A673 (cell line): ENCODE measurements at regions not wholly inside any gene's neighbourhood (a gene's known extent, or its start where the extent isn't known, plus 50 kb on each side); places are given as distances from the start of the nearest gene placed in this dataset.
A peak's percentile ranks its signal among the peaks of the same experiment; 100 is the strongest.

Experiments used
- BruUV-seq: library from RNA; stranded (reverse); fragments of 400-500 nt; replicated peaks from 2 replicates; lab custom pipeline; 2021; lab: Mats Ljungman, UMichigan
- CTCF ChIA-PET: fragments of 300-600 bp; sonication (Branson Sonifier 250); formaldehyde crosslinking; loops from one replicate; lab custom pipeline; 2022; ENCODE audit warnings: antibody characterized with exemption; lab: Charles Lee
- POLR2A ChIA-PET: fragments of 300-600 bp; sonication (Branson Sonifier 250); formaldehyde crosslinking; loops from one replicate; lab custom pipeline; 2022; ENCODE audit warnings: antibody characterized with exemption; ENCODE audit not compliant: low non-redundant PET; lab: Charles Lee
- DNase-seq: peaks from one replicate; pipeline ENCODE4 v3.0.0-alpha.2; 2015; ENCODE audit warnings: low spot score
- H3K27ac ChIP-seq: fragments of 200-600 bp; sonication (generic); 2 replicates; pipeline ENCODE4 v1.5.1; 2016; ENCODE audit warnings: mixed run types, low read depth, mild to moderate bottlenecking, mixed read lengths, antibody characterized with exemption, low read length; ENCODE audit not compliant: poor library complexity, severe bottlenecking
- H3K27me3 ChIP-seq: fragments of 200-600 bp; sonication (generic); replicated peaks from 2 replicates; pipeline ENCODE4 v1.6.1; 2017; ENCODE audit warnings: mixed run types, low read depth, mild to moderate bottlenecking, mixed read lengths, antibody characterized with exemption, low read length; ENCODE audit not compliant: insufficient read depth, poor library complexity
- H3K36me3 ChIP-seq: fragments of 200-600 bp; sonication (generic); 2 replicates; pipeline ENCODE4 v1.6.1; 2016; ENCODE audit warnings: mixed run types, mild to moderate bottlenecking, mixed read lengths, antibody characterized with exemption, low read length; ENCODE audit not compliant: insufficient read depth, poor library complexity, severe bottlenecking
- H3K4me1 ChIP-seq: fragments of 200-600 bp; sonication (generic); 2 replicates; pipeline ENCODE4 v1.6.1; 2017; ENCODE audit warnings: mixed run types, mild to moderate bottlenecking, mixed read lengths, antibody characterized with exemption, low read length; ENCODE audit not compliant: insufficient read depth, poor library complexity, severe bottlenecking
- H3K4me3 ChIP-seq: fragments of 200-600 bp; sonication (generic); 2 replicates; pipeline ENCODE4 v1.5.1; 2016; ENCODE audit warnings: low read depth, mixed run types, mild to moderate bottlenecking, mixed read lengths, low read length; ENCODE audit not compliant: poor library complexity, severe bottlenecking
- H3K9me3 ChIP-seq: fragments of 200-600 bp; sonication (generic); 2 replicates; pipeline ENCODE4 v1.6.1; 2016; ENCODE audit warnings: mixed run types, low read depth, mild to moderate bottlenecking, mixed read lengths, antibody characterized with exemption, low read length; ENCODE audit not compliant: poor library complexity, severe bottlenecking
- CTCF ChIP-seq: fragments of 300-800, 200-600 bp; sonication (generic); conservative IDR thresholded peaks from 2 replicates; pipeline ENCODE4 v1.5.1; 2017; ENCODE audit warnings: low read depth, mild to moderate bottlenecking, antibody characterized with exemption, low read length, moderate library complexity, mixed read lengths
- EZH2 ChIP-seq: fragments of 200-600 bp; sonication (generic); IDR thresholded peaks from 2 replicates; pipeline ENCODE4 v1.6.1; 2017; ENCODE audit warnings: borderline replicate concordance, low read depth, mild to moderate bottlenecking, mixed read lengths, antibody characterized with exemption, low read length; ENCODE audit not compliant: poor library complexity, severe bottlenecking
- intact Hi-C: fragments of 100-400 bp; cut with micrococcal nuclease; formaldehyde crosslinking; loops from one replicate; pipeline ENCODE4 v1.10.0; 2022; ENCODE audit not compliant: unreplicated experiment

- Histone ChIP-seq H3K4me1 (peaks cover 68% of the 10 kb centered on the region), H3K4me3 (no peak overlapping the region), H3K9me3 (no peaks in the 10 kb centered on the region), H3K27me3 (no peaks in the 10 kb centered on the region), H3K36me3 (peaks cover 5% of the 10 kb centered on the region), H3K27ac (peak overlapping the region; percentile 15)
- POLR2A ChIA-PET: no interaction called here
- CTCF ChIA-PET: interaction anchor here (2.0 kb wide), 1 partner anchor 38 kb away, joined by 8 read pairs; no protein-coding TSS in a partner anchor
- intact Hi-C loops: no loop called here
- DNase-seq: no peak
- no peak for TF ChIP-seq CTCF
- no peak for TF ChIP-seq EZH2
- no TSS peak for BruUV-seq
These were observed 150.9 kb upstream of the LINGO1 start for GRCh38 chr15:77783636-77784035.

GRCh38 chr15:77782691-77783090 is 150.0 kb upstream of the LINGO1 start:
- ChIA-PET CTCF (no interaction called here), POLR2A (no interaction called here)
- Histone ChIP-seq H3K27ac (peak overlapping the region; percentile 15), H3K27me3 (no peaks in the 10 kb centered on the region), H3K4me3 (no peak overlapping the region), H3K36me3 (peaks cover 5% of the 10 kb centered on the region), H3K4me1 (peaks cover 61% of the 10 kb centered on the region), H3K9me3 (no peaks in the 10 kb centered on the region)
- peak; percentile 43 for DNase-seq
- intact Hi-C loops: no loop called here
- BruUV-seq: no TSS peak
- TF ChIP-seq EZH2 (no peak), CTCF (no peak)

GRCh38 chr15:77781946-77782240 is 149.2 kb upstream of the LINGO1 start:
- Histone ChIP-seq H3K27ac (peak overlapping the region; percentile 24), H3K9me3 (no peaks in the 10 kb centered on the region), H3K27me3 (no peaks in the 10 kb centered on the region), H3K36me3 (peaks cover 5% of the 10 kb centered on the region), H3K4me3 (no peak overlapping the region), H3K4me1 (peaks cover 58% of the 10 kb centered on the region)
- no TSS peak for BruUV-seq
- DNase-seq: no peak
- TF ChIP-seq EZH2: no peak
- no peak for TF ChIP-seq CTCF
- intact Hi-C loops: no loop called here
- CTCF ChIA-PET: no interaction called here
- POLR2A ChIA-PET: no interaction called here
